GM03348 (cell line): ENCODE measurements at regions not wholly inside any gene's neighbourhood (a gene's known extent, or its start where the extent isn't known, plus 50 kb on each side); places are given as distances from the start of the nearest gene placed in this dataset.
"Not testable (repeated sequence)": the region's sequence is repeated elsewhere in the genome, so short reads cannot be mapped to it uniquely, and the experiment has no call there.

Experiments used
- DNase-seq: peaks from one replicate; pipeline ENCODE4 v3.0.0; 2012; ENCODE audit warnings: low spot score

DNA sequence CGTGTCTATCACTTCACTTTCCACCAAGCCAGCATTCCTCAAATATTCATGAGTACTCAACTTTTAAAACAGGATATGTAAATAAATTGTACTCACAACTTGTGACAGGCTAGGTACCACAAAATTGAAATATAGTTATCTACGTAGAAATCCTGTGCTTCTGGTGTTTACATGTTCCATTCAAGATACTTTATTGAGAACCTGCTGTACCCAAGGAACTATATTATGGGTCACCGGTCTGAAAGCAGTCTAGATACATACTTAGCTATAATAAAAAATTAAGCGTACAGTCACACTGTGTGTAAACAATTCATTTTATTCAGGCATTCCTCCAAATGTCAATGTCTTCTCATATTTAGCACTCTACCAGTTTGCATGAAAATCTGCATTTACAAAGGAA lies 482.2 kb upstream of the SOX9 start:
- DNase-seq, result no peak

DNA sequence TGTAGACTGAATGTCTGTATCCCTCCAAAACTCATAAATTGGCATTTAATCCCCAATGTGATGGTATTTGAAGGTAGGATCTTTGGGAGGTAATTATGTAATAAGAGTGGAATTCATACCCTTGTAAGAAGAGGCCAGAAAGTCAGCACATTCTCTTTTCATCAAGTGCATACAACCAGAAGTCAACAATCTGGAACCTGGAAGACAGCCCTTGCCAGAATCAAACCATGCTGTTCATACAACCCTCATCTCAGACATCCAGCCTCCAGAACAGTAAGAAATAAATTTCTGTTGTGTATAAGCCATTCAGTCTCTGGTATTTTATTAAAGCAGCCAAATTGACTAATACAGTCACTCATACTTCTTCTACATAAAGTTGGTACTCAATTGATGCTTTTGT lies 481.0 kb upstream of the SOX9 start:
- DNase-seq, result no peak

DNA sequence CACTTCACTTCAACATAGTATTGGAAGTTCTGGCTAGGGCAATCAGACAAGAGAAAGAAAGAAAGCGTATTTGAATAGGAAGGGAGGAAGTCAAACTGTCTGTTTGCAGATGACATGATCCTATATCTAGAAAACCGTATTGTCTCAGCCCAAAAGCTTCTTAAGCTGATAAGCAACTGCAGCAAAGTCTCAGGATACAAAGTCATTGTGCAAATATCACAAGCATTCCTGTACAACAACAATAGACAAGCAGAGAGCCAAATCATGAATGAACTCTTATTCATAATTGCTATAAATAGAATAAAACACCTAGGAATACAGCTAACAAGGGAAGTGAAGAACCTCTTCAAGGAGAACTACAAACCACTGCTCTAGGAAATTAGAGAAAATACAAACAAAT lies 473.9 kb upstream of the SOX9 start:
- DNase-seq, result not testable (repeated sequence)

DNA sequence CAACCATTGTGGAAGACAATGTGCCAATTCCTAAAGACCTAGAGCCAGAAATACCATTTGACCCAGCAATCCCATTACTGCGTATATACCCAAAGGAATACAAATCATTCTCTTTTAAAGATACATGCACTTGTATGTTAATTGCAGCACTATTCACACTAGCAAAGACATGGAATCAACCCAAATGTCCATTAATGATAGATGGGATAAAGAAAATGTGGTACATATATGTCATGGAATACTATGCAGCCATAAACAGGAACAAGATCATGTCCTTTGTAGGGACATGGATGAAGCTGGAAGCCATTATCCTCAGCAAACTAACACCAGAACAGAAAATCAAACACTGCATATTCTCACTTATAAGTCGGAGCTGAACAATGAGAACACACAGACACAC lies 472.5 kb upstream of the SOX9 start:
- not testable (repeated sequence) for DNase-seq

DNA sequence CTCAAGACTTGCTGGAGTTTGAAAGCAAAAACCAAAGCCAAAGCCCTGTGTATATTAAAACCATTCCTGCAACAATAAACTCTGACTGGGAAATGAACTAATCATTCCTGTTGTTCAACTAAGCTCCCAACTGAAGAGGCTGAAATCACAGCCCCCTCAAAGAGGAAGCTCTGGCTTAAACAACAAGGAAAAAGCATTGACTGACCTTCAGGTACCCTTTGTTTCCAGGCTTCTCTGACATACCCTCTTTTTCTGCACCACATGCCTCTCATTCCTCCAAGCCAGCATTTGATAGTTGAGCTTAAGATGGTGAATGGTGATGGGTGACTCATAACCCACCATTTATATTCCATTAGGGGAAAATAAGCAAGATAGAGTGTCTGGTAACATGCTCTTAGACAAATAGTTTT lies 470.9 kb upstream of the SOX9 start:
- DNase-seq, result no peak

DNA sequence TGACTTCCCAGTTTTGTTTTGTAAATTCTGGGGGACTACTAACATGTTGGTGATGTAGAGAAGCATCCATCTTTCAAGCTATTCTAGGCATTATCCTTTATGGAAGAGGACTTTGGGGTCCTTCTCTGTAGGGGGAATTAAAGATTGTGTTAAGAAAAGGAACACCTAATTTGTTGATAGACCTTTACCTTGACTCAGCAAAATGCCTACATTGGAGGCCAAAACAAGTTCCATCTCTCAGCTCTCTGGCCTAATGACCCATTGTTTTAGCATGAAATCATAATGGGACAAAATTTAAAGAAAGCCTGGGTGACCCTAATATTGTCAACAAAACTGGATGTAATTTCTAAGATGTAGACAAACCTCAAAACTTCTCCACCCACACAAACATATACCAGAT lies 465.3 kb upstream of the SOX9 start:
- no peak for DNase-seq

DNA sequence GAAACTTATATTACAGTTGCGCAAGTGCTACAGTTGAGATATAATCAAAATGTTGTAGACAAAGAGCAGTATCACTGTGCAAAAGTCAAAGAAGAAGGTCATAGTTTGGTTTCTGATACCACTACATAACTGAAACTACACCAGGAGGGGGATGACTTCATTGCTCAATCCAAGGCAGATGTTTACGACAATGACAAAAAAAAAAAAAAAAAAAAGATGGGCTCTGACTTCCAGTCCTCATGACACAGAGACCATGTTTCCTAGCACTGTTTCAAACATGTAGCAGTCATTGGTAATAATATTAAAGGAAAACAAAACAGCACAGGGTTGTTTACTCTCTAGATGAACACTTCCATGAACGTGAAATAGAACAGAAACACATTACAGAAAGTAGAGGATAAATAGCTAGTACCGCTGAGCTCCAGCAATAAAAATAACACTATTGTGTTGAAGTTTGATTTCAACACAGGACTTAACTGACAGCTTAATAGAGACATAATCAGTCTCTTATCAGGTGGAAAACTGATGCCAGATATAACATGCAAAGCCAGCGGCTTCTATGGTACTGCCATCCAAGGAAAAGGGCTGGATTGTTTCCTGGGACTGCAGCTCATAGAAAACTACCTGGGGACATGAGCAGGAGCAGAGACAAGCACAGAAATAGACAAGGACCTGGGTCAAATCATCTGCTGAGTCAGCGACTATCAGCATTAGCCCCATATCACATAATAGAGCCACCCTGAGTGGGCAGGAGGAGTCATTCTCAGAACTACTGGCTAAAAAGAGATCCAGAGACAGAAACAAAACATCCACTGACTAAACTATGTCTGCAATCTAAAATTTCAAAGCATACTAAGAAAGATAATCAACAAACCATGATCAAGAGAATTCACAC lies 463.6 kb upstream of the SOX9 start:
- DNase-seq, result no peak

DNA sequence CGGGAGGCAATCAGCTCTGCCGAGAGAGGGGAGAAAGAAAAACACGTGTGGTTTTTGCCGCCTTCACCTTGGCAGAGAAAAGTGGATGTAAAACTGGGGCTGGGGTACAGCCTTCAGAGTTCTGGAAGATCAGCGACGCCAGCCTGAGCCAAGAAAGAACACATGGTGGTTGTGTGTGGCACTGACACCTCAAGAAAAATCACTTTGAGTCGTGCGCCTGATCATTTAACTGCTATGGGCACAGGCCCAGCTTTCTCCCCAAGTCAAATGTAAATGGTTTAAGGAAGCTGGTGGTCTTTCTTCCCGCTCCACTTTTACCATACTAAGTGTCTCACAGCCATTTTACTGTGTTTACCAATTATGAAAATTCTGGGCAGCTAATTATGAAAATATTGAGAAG lies 461.8 kb upstream of the SOX9 start:
- no peak for DNase-seq

DNA sequence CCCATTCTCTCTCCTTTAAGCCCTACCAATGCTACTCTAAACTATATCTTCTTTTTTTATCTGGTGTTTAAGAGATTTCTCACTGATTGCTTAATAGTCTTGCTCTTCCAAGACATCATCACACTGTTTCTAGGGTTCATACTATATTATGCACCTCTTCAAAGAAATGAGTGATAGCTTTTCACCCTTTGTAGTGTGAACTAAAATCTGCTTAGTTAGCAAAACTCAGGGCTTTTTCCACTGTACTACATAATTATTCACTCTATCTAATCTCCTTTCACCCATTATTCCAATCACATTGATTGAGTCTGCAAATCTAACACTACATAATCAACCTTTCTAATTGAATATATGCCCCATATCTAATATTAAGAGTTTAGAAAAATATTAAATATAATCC lies 456.0 kb upstream of the SOX9 start:
- DNase-seq, result no peak

DNA sequence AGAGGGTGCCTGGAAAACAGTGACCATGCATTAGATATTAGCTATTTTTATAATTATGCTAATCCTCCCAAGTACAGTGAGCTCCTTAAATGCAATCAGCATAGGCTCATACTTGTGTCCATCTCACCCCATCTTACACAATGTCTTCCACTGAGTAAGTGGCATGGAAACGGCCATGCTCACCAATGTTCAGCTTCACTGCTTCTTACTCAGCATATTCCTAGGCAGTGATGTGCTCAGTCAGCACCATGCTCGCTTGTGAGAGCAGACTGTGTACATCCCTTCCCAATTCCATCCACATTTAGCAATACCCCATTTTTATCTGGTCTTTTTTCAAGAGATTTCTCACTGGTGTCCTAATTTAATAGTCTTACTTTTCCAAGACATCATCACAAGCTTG lies 454.8 kb upstream of the SOX9 start:
- no peak for DNase-seq

DNA sequence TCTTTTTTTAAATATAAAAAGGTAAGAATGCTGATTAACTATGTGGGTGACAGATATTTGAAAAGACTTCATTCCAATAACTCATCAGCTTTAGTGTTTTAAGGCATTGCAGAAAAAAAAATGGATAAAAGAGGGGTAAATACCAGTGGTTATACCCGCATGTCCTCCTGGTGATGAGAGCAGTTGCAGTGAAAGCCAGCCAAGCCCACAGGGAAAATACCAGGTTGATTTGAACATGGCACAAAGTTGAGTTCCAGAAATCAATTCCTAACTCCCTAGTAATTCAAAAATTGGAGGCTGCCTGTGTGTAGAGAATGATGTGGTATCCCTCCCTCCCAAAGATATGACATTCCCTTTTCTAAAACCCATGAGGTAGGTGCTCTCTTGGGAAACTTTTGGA lies 453.2 kb upstream of the SOX9 start:
- DNase-seq, result no peak

DNA sequence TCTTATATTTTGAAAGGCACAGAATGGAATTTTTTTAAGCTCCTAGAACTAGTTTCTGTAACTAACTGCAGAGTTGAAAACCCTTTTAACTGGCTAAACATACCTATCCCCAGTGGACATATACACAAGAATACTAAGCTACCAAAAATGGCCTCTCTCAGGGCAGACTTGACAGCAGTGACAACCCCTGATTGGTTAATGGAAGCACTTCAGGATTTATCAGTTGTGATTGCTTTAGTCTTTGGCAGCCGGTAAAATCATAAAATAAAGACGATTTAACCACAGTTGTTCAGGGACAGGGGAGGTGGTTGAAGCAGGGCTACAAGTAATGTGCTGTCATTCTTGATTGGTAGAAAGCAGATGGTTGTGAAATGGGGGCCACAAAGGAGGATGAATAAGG lies 452.0 kb upstream of the SOX9 start:
- DNase-seq, result no peak

DNA sequence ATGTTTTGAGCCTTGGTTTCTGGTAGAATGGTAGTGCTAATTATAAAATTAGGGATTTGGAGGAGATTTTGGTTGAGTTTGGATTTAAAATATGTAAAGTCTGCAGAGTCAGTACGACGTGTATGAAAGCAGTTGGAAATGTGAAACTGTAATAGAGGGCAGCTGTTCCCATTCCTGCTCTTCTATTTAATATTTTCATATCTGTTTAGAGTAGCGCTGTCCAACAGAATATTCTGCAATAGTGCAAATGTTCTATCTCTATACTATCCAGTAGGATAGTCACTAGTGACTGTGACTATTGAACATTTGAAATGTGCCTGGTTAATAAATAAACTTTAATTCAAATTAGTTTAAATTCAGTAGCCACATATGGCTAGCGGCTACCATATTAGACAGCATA lies 443.4 kb upstream of the SOX9 start:
- no peak for DNase-seq

DNA sequence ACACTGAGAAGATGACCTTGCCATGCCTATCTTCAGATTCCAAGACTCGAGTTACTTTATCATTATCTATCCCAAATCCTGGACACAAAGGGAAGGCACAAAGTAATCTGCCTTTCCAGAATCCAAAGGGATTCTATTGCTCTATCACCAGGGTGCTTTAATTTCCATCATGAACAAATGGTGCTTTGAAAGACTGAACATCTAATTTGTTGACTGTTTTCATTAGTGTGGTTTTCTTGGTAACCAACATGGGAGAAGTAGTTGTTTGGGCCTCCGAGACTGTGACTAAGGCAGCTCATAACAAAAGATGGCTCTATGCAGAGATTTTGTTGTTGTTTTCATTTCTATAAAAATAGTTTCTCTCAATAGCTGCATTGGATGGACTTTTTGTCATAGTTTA lies 441.0 kb upstream of the SOX9 start:
- no peak for DNase-seq

DNA sequence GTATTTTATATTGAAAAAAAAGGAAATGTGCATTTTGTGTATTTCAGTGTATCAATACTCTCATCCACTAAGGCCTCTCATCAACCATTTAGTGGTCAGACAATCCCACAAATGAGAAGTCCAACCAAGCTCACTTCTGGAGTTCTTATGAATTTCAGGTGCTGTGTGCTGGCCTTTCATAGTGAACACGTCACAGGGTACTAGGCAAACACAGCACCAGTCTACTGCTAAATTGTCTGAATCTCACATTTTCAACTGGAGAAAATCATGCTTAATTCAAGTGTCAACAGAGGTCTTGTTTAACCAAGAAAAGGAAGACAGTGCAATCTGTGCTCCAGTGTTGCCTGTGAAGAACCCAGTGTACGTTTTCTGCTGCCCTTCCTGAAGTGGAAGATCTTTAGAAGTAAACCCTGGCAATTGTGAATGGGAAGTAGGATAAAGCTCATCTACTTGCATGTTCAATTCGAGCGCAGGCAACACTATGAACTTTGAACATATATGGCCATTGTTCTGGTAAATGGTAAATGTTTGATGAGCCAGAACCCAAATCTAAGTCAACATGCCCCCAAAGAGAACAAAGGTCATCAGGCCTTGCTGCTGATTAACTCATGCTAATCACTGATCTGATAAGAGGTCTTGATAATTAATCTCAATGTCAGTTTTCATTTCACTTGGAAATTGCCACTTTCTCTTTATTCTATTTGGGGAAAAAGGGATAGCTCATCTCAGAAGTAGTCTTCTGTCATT lies 439.2 kb upstream of the SOX9 start:
- DNase-seq, result no peak

DNA sequence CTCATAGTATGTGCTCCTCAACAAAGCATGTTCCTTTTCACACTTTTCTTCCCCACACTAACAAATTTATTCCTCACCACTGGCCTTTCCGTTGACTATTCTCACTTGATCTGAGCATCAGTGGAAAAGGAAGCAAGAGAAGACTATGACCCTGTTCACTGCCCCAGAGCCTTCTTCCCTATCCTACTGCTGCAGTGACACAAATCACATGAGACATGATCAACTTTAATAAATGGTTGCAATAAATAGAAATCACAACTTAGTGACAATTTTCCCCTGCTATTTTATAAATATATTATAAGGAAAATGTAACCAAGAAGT lies 438.7 kb upstream of the SOX9 start:
- no peak for DNase-seq

DNA sequence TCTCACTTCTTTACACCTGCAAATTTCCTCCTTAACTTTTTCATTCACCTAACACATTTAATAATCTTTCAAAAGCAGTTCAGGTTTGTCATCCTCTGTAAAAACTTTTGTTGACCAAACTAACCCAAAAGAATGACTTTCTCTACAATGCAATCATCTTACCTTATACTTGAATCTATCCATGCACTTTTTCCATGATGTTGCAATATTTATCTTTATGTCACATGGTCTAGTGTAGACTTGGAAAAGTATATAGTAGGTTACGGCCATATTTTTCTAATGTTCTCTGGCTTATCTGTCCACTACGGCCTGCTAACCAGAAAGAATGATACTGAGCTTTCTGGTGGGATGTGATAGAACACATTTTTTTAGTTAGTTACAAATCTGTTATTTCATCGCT lies 431.0 kb upstream of the SOX9 start:
- no peak for DNase-seq

DNA sequence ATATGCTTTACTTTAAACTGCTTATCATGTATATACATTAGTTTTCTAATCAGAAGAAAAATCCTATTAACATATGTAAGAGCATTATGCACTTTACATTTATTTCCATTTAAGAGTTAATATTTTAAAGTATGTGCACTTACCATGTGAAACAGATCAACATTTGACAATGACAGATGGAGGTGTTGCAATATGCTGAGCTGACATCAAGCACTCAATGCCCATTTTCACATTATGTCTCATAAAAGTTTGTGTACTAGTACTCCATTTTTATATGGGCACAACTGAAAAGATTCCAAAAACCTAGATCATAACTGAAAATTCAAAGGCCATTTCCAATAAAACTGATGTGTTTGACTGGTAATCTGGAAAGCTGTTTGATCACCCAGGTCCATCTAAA lies 420.9 kb upstream of the SOX9 start:
- no peak for DNase-seq

DNA sequence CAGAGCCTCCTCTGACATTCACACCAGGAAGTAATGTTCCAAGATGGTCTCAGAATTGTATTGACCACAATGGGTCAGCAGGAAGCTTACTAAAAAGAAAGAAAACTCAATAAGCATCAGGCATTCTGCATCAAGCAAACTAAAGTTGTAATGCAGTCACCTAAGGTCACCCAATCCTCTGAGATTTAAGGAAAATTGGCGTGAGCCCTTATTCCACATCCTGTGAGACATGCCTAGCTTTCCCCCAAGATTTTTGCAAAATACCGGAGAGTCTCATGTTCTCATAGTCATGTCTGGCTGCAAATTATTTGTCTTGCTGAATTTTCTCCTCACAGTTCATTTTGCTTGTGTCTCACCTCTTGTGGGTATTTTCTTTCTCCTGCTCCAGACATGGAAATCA lies 417.1 kb upstream of the SOX9 start:
- no peak for DNase-seq

DNA sequence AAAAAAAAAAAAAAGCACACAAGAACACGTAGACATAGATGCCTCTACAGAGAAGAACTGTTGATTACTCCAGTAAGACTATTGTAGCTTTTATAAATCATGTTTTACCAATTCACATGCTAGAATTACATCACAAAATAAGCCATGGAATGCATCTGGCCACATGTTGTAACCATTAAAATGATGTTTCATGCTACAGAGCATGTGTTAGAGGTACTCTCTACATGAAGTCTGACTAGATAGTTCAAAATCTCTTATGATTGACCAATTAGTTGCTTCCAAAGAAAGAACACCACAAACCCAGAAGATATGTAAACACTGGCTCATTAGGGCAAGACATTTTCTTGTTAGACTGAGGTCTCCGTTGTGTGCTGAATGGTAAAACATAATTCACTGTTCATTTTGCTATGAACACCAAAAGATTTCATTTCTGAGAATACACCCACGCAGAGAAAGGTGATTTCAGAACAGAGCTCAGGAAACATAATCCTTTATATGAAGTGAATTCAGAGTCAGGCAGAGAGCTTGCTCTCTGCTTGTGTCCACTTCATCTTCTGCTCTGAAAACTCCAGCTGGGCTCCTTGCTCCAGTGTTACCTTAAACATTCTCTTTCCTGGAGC lies 411.4 kb upstream of the SOX9 start:
- DNase-seq, result peak; percentile 19

DNA sequence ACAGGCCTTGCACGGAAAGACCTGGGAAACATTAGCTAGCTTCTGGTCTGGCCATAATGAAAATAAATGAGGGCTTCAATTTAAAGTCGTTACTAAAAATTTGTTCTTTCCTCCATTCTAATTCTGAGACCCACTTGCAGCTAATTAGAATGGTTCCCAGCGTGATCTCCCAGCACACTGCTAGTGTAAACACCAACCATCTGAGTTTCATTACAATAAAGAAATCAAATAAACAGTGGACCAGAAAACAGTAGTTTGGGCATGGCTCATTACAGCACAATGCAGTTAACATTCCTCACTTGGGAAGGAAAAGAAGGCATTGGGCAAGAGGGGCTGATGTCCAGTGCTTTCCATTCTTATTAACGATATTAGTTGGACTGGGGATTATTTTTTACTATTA lies 410.9 kb upstream of the SOX9 start:
- DNase-seq, result peak; percentile 20

DNA sequence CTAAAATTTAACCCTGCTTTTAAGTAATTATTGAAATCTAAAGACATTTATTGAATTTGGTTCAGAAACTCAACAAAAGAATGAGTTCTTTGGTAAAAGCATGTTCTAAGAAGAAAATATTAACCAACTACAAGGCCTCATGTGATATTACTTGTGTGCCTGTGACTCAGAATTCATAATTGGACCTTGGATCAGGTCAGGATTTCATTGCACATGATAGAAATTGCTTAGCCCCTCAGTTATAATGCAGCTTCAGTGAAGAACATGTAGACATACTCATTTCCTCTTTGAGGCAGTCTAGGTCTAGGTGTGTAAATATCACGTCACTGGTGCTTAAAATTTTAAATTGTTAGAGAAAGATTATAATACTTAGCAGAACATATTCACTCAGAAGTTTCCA lies 410.0 kb upstream of the SOX9 start:
- no peak for DNase-seq

DNA sequence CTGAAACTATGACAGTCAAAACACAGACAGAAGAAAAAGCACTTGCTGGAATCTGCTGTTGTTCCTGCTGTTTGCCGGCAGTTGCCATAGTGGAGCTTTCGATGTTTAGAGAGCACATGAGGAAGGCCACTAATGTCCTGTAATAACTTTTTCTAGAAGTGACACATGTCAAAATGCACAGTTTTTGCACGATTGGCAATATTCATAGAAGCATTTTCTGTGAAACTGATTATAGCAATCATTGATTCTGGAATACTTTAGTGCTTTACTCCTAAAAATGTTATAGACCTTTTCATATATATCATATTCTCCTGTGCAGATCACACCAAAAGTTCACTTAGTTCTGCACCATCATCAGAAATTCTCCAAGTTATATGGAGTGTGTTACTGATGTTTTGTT lies 407.0 kb upstream of the SOX9 start:
- DNase-seq, result no peak
